OCI-LY7 (cell line): ENCODE measurements at regions not wholly inside any gene's neighbourhood (a gene's known extent, or its start where the extent isn't known, plus 50 kb on each side); places are given as distances from the start of the nearest gene placed in this dataset.

Experiments
- CTCF ChIP-seq: fragments of 200-600 bp; sonication (generic); conservative IDR thresholded peaks from 2 replicates; pipeline ENCODE4 v1.5.1; 2014; ENCODE audit warnings: mild to moderate bottlenecking, antibody characterized with exemption, low read length, moderate library complexity, mixed read lengths
- EZH2phosphoT487 ChIP-seq: fragments of 200-600 bp; sonication (generic); IDR thresholded peaks from 2 replicates; pipeline ENCODE4 v1.6.1; 2018; ENCODE audit warnings: low read depth, borderline replicate concordance, mild to moderate bottlenecking, mixed run types, antibody characterized with exemption, low read length, moderate library complexity, mixed read lengths

- no peak for TF ChIP-seq EZH2phosphoT487
- TF ChIP-seq CTCF: 0 out of 2 replicates have a peak, but pooled peaks have one; percentile 11
Measured at GRCh38 chr15:94666553-94666952, 435.2 kb downstream of the MCTP2 start.
